ENCODE measurements at regions not wholly inside any gene's neighbourhood (a gene's known extent, or its start where the extent isn't known, plus 50 kb on each side); places are given as distances from the start of the nearest gene placed in this dataset.

- H3K79me2 ChIP-seq (ENCODE audit: control insufficient read depth, insufficient read depth, low read length): no peaks in the 10 kb centered on the region
- no peak overlapping the region for H3K4me3 ChIP-seq (ENCODE audit: control insufficient read depth in 2 of 3, extremely low read depth in 1 of 3, insufficient read depth in 2 of 3, low read depth in 1 of 3, low read length in 3 of 3)
- no peak for FAIRE-seq
- H3K9ac ChIP-seq (ENCODE audit: control insufficient read depth, extremely low read depth, insufficient read depth, low read length): no peak overlapping the region
- no peak overlapping the region for H3K27ac ChIP-seq (ENCODE audit: control insufficient read depth, insufficient read depth, low read length)
- H3K4me2 ChIP-seq (ENCODE audit: control insufficient read depth, extremely low read depth, insufficient read depth, low read depth, low read length): no peak overlapping the region
- no peak overlapping the region for H2AFZ ChIP-seq (ENCODE audit: control insufficient read depth, low read length)
- H3K9me1 ChIP-seq (ENCODE audit: control insufficient read depth, extremely low read depth, insufficient read depth, low read length): no peaks in the 10 kb centered on the region
- DNase-seq (ENCODE audit: low read depth, low spot score): no peak
- no peaks in the 10 kb centered on the region for H4K20me1 ChIP-seq (ENCODE audit: control insufficient read depth, extremely low read depth, insufficient read depth, low read length)
- dilution Hi-C loops (cut with MboI; ENCODE audit: extremely low pct_ligation_motif_present, low sequenced_read_pairs): no loop called here
- no peak for TF ChIP-seq EZH2 (IDR thresholded peaks at IDR 0.05; ENCODE audit: low read length)
- TF ChIP-seq CTCF (optimal IDR thresholded peaks at IDR 0.05 in 1 of 3, IDR thresholded peaks at IDR 0.05 in 1 of 3, conservative IDR thresholded peaks at IDR 0.05 in 1 of 3; ENCODE audit: extremely low read depth in 1 of 3, insufficient read depth in 2 of 3, low read length in 3 of 3): no peak
- H3K36me3 ChIP-seq (ENCODE audit: control insufficient read depth in 2 of 2, extremely low read depth in 1 of 2, insufficient read depth in 2 of 2, low read length in 2 of 2): no peaks in the 10 kb centered on the region
- no peaks in the 10 kb centered on the region for H3K4me1 ChIP-seq (ENCODE audit: control insufficient read depth, extremely low read depth, insufficient read depth, low read length)
- no peaks in the 10 kb centered on the region for H3K9me3 ChIP-seq (ENCODE audit: control insufficient read depth, low read depth, low read length)
- H3K27me3 ChIP-seq (ENCODE audit: control insufficient read depth, extremely low read depth, insufficient read depth, low read length): no peaks in the 10 kb centered on the region
Measured at GRCh38 chr3:147680837-147681483, 271.8 kb downstream of the ZIC1 start.

GRCh38 chr3:147688868-147689267 lies 279.7 kb downstream of the ZIC1 start:
- no peak for TF ChIP-seq CTCF (optimal IDR thresholded peaks at IDR 0.05 in 1 of 3, IDR thresholded peaks at IDR 0.05 in 1 of 3, conservative IDR thresholded peaks at IDR 0.05 in 1 of 3; ENCODE audit: extremely low read depth in 1 of 3, insufficient read depth in 2 of 3, low read length in 3 of 3)
- FAIRE-seq: no peak
- no peak for DNase-seq (ENCODE audit: low read depth, low spot score)

More at GRCh38 chr3:147688868-147689267, 279.7 kb downstream of the ZIC1 start:
- no peaks in the 10 kb centered on the region for H3K4me1 ChIP-seq (ENCODE audit: control insufficient read depth, extremely low read depth, insufficient read depth, low read length)
- dilution Hi-C loops (cut with MboI; ENCODE audit: extremely low pct_ligation_motif_present, low sequenced_read_pairs): no loop called here
- no peaks in the 10 kb centered on the region for H4K20me1 ChIP-seq (ENCODE audit: control insufficient read depth, extremely low read depth, insufficient read depth, low read length)
- H3K79me2 ChIP-seq (ENCODE audit: control insufficient read depth, insufficient read depth, low read length): no peaks in the 10 kb centered on the region
- no peaks in the 10 kb centered on the region for H3K36me3 ChIP-seq (ENCODE audit: control insufficient read depth in 2 of 2, extremely low read depth in 1 of 2, insufficient read depth in 2 of 2, low read length in 2 of 2)
- H3K27ac ChIP-seq (ENCODE audit: control insufficient read depth, insufficient read depth, low read length): no peak overlapping the region
- no peak overlapping the region for H2AFZ ChIP-seq (ENCODE audit: control insufficient read depth, low read length)
- H3K27me3 ChIP-seq (ENCODE audit: control insufficient read depth, extremely low read depth, insufficient read depth, low read length): no peaks in the 10 kb centered on the region
- H3K9ac ChIP-seq (ENCODE audit: control insufficient read depth, extremely low read depth, insufficient read depth, low read length): no peak overlapping the region
- no peaks in the 10 kb centered on the region for H3K9me3 ChIP-seq (ENCODE audit: control insufficient read depth, low read depth, low read length)
- H3K9me1 ChIP-seq (ENCODE audit: control insufficient read depth, extremely low read depth, insufficient read depth, low read length): no peaks in the 10 kb centered on the region
- H3K4me2 ChIP-seq (ENCODE audit: control insufficient read depth, extremely low read depth, insufficient read depth, low read depth, low read length): no peak overlapping the region
- no peak overlapping the region for H3K4me3 ChIP-seq (ENCODE audit: control insufficient read depth in 2 of 3, extremely low read depth in 1 of 3, insufficient read depth in 2 of 3, low read depth in 1 of 3, low read length in 3 of 3)

Measured in keratinocyte (primary cell).